ENCODE measurements at regions not wholly inside any gene's neighbourhood (a gene's known extent, or its start where the extent isn't known, plus 50 kb on each side); places are given as distances from the start of the nearest gene placed in this dataset.
"Not testable (repeated sequence)": the region's sequence is repeated elsewhere in the genome, so short reads cannot be mapped to it uniquely, and the experiment has no call there.

GRCh38 chr2:94586032-94586982 lies 284.9 kb upstream of the TEKT4 start:
- not testable (repeated sequence) for TF ChIP-seq CTCF, EP300 (IDR thresholded peaks at IDR 0.05)

All from suprapubic skin (tissue), 3 donors.